Ascending aorta (tissue), 2 donors: ENCODE measurements at regions not wholly inside any gene's neighbourhood (a gene's known extent, or its start where the extent isn't known, plus 50 kb on each side); places are given as distances from the start of the nearest gene placed in this dataset.
"Not testable (repeated sequence)": the region's sequence is repeated elsewhere in the genome, so short reads cannot be mapped to it uniquely, and the experiment has no call there.

Source experiments
- DNase-seq, 2 donors: peaks; one replicate each; pipeline ENCODE4 v3.0.0-alpha.2; 2019; ENCODE audit warnings: low spot score in 2 of 2
- H3K27ac ChIP-seq, 2 donors: fragments of 200-600 bp; sonication (generic); one replicate each; pipeline ENCODE4 v1.5.1; 2016 to 2017; ENCODE audit warnings: mild to moderate bottlenecking in 1 of 2
- H3K27me3 ChIP-seq: fragments of 200-600 bp; sonication (generic); one replicate; pipeline ENCODE4 v1.5.1; 2017
- H3K36me3 ChIP-seq, 2 donors: fragments of 200-600 bp; sonication (generic); one replicate each; pipeline ENCODE4 v1.5.1; 2016
- H3K4me1 ChIP-seq, 2 donors: fragments of 200-600 bp; sonication (generic); one replicate each; pipeline ENCODE4 v1.5.1; 2016 to 2017; ENCODE audit warnings: mild to moderate bottlenecking in 1 of 2
- H3K4me3 ChIP-seq, 2 donors: fragments of 200-600 bp; sonication (generic); one replicate each; pipeline ENCODE4 v1.5.1; 2016 to 2017; ENCODE audit warnings: mild to moderate bottlenecking in 1 of 2
- H3K9me3 ChIP-seq, 2 donors: fragments of 200-600 bp; sonication (generic); one replicate each; pipeline ENCODE4 v1.5.1; 2016
- intact Hi-C: fragments of 100-400 bp; cut with DNase I; formaldehyde crosslinking; loops from one replicate; pipeline ENCODE4 v1.15.1; 2023
- TF ChIP-seq, protein P1 (sequence below), 3 experiments: fragments of 200-600 bp in 2 of 3; fragments of 450-650 bp in 1 of 3; sonication (generic) in 2 of 3; IDR thresholded peaks; one replicate each; pipeline ENCODE4 v1.5.1; 2016 to 2019; ENCODE audit warnings: antibody characterized with exemption in 3 of 3, mild to moderate bottlenecking in 1 of 3, moderate library complexity in 1 of 3

DNA sequence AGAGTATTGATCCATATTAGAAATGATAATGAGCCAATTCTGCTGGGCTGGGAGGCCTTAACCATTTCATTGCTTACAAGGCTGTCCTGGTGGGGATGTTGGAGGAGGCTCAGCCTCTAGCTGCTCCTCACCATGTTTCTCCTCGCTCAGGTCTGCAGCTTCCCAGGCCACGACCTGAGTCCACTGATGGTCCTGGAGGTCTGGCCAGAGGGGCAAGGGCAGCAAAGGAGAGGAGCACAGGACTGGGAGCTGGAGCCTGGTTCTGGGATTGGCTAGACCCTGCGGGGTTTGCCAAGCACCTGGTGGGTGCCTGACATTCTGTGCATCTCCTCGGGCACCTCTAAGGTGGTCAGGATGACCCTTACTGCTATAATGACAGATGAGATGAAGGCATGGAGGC lies 92.6 kb downstream of the KIF26A start:
- Histone ChIP-seq H3K4me3 (no peak overlapping the region), H3K9me3 (peaks cover 8 to 18% of the 10 kb centered on the region in 2 donors), H3K27me3 (no peaks in the 10 kb centered on the region), H3K27ac (no peak overlapping the region), H3K4me1 (no peaks in the 10 kb centered on the region), H3K36me3 (no peaks in the 10 kb centered on the region)
- intact Hi-C loops: no loop called here
- TF ChIP-seq, protein P1, sequence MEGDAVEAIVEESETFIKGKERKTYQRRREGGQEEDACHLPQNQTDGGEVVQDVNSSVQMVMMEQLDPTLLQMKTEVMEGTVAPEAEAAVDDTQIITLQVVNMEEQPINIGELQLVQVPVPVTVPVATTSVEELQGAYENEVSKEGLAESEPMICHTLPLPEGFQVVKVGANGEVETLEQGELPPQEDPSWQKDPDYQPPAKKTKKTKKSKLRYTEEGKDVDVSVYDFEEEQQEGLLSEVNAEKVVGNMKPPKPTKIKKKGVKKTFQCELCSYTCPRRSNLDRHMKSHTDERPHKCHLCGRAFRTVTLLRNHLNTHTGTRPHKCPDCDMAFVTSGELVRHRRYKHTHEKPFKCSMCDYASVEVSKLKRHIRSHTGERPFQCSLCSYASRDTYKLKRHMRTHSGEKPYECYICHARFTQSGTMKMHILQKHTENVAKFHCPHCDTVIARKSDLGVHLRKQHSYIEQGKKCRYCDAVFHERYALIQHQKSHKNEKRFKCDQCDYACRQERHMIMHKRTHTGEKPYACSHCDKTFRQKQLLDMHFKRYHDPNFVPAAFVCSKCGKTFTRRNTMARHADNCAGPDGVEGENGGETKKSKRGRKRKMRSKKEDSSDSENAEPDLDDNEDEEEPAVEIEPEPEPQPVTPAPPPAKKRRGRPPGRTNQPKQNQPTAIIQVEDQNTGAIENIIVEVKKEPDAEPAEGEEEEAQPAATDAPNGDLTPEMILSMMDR (IDR thresholded peaks at IDR 0.05): no peak
- DNase-seq: no peak

DNA sequence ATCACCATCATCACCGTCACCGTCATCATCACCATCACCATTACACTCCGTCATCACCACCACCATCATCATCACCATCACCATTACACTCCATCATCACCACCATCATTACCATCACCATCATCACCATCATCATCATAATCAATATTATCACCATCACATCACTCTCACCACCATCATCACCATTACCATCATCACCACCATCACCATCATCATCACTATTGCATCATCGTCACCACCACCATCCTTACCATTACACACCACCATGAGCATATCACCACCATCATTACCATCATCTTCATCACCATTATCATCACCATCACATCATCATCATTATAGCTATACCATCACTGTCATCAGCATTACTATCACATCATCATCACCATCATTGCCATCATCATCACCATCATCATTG lies 93.7 kb downstream of the KIF26A start:
- TF ChIP-seq, protein P1 (IDR thresholded peaks at IDR 0.05): no peak
- DNase-seq: no peak
- intact Hi-C loops: no loop called here
- no peak overlapping the region for H3K4me3 ChIP-seq
- H3K36me3 ChIP-seq: no peaks in the 10 kb centered on the region
- H3K4me1 ChIP-seq: no peaks in the 10 kb centered on the region
- no peaks in the 10 kb centered on the region for H3K27me3 ChIP-seq
- no peak overlapping the region for H3K27ac ChIP-seq
- peaks cover 8 to 17% of the 10 kb centered on the region in 2 donors for H3K9me3 ChIP-seq

DNA sequence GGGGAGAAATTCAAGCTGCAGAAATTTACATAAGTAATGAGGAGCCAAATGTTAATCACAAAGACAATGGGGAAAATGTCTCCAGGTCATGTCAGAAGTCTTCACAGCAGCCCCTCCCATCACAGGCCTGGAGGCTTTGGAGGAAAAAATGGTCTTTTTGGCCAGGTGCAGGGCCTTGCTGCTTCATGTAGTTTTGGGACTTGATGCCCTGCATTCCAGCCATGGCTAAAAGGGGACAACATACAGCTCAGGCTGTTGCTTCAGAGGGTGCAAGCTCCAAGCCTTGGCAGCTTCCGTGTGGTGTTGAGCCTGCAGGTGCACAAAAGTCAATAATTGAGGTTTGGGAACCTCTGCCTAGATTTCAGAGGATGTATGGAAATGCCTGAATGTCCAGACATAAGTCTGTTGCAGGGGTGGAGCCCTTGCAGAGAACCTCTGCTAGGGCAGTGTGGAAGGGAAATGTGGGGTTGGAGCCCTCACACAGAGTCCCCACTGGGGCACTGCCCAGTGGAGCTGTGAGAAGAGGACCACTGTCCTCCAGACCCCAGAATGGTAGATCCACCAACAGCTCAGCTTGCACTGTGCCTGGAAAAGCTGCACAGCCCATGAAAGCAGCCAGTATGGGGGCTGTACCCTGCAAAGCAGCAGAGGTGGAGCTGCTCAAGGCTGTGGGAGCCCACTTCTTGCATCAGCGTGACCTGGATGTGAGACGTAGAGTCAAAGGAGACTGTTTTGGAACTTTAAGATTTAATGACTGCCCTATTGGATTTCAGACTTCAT lies 95.8 kb downstream of the KIF26A start:
- H3K36me3 ChIP-seq, H3K4me3 ChIP-seq, DNase-seq, H3K9me3 ChIP-seq, H3K27ac ChIP-seq, intact Hi-C loops, H3K4me1 ChIP-seq, H3K27me3 ChIP-seq: not testable (repeated sequence)

DNA sequence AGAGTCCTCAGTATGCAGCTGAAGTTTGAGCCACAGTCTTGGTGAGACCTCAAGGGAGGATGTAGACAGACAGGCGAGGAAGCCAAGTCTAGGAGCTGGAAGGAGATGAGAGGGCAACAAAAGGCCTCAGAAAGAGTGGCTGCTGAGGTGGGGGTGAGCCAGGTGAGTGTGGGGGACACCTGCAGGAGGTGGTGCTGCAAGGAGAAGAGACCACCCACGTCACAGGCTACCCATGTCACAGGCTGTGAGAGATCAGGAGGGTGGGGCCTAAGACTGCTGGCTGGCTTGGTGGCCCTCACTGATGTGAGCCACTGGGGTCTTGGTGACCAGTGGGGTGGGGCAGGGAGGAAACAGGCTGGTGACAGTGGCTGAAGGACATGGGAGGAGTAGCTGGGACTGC lies 97.3 kb downstream of the KIF26A start:
- intact Hi-C loops: no loop called here

DNA sequence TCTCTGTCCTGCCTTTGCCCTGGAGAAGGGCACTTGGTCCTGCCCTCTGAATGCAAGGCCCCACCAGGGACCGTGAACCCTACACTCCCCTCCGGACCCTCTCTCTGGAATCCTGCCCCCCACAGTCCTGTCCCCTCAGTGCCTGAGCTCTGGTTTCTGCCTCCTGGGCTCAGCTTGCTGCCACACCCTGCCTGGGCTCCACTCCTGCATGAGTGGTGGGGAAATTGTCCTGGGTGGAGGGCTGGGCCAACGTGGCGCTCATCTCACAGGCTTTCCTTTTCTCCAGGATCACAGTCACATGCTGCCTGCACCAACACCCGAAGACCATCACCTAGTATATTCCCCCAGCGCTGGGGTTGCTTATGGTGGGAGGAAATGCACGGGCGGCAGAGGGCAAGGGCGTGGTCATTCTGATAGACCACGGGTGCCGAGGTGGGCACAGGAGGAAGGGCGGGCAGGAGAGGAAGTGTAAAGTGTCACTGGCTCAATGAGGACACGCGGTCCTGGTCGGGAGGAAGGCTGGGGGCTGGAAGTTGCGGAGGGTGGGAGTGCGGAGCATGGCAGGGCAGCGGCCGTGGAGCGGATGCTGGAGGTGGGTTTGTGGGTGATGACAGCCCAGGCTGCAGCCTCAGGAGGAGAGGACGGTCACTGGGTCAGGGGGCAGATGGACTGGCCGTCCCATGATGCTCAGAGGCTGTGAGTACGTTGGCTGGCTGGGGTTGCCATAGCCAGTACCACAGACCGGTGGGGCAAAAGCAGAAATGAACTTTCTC lies 99.5 kb downstream of the KIF26A start:
- intact Hi-C loops: no loop called here
- Histone ChIP-seq H3K4me3 (no peak overlapping the region), H3K36me3 (no peaks in the 10 kb centered on the region), H3K4me1 (no peaks in the 10 kb centered on the region), H3K9me3 (peaks cover 8 to 9% of the 10 kb centered on the region in 2 donors), H3K27me3 (no peaks in the 10 kb centered on the region), H3K27ac (no peak overlapping the region)
- DNase-seq: peak in 1 of 2 donors; percentile 41
- TF ChIP-seq, protein P1 (IDR thresholded peaks at IDR 0.05): no peak

More for the DNA sequence above, 97.3 kb downstream of the KIF26A start:
- Histone ChIP-seq H3K4me1 (no peaks in the 10 kb centered on the region), H3K9me3 (peaks cover 8 to 9% of the 10 kb centered on the region in 2 donors), H3K27ac (no peak overlapping the region), H3K4me3 (no peak overlapping the region), H3K36me3 (no peaks in the 10 kb centered on the region), H3K27me3 (no peaks in the 10 kb centered on the region)
- TF ChIP-seq, protein P1 (IDR thresholded peaks at IDR 0.05): no peak
- DNase-seq: peak in 1 of 2 donors; percentile 34
